GM23338 (cell line): ENCODE measurements at regions not wholly inside any gene's neighbourhood (a gene's known extent, or its start where the extent isn't known, plus 50 kb on each side); places are given as distances from the start of the nearest gene placed in this dataset.

ENCODE experiments used
- ATAC-seq: fragments of 200-7000 bp; cut with Tn5 transposase; 3 replicates; pipeline ENCODE4 v1.9.1; 2020
- DNase-seq: peaks from one replicate; pipeline ENCODE4 v3.0.0-alpha.2; 2015; ENCODE audit warnings: low spot score
- H2AFZ ChIP-seq: fragments of 200-600 bp; sonication (generic); 2 replicates; pipeline ENCODE4 v1.8.0; 2016; ENCODE audit warnings: antibody characterized with exemption, mild to moderate bottlenecking, moderate library complexity
- H3F3A ChIP-seq: fragments of 200-600 bp; sonication (generic); replicated peaks from 2 replicates; pipeline ENCODE4 v1.8.0; 2017; ENCODE audit warnings: antibody characterized with exemption, mixed run types, low read depth
- H3K27ac ChIP-seq: fragments of 200-600 bp; sonication (generic); 2 replicates; pipeline ENCODE4 v1.6.1; 2016; ENCODE audit warnings: low read depth
- H3K27me3 ChIP-seq: fragments of 200-600 bp; sonication (generic); 2 replicates; pipeline ENCODE4 v1.8.0; 2016; ENCODE audit warnings: mild to moderate bottlenecking, mixed run types, moderate library complexity; ENCODE audit not compliant: insufficient read depth
- H3K36me3 ChIP-seq: fragments of 200-600 bp; sonication (generic); 2 replicates; pipeline ENCODE4 v1.8.0; 2016; ENCODE audit warnings: mild to moderate bottlenecking; ENCODE audit not compliant: insufficient read depth
- H3K4me1 ChIP-seq: fragments of 200-600 bp; sonication (generic); 2 replicates; pipeline ENCODE4 v1.8.0; 2016; ENCODE audit warnings: mild to moderate bottlenecking, moderate library complexity; ENCODE audit not compliant: insufficient read depth
- H3K4me2 ChIP-seq: fragments of 200-600 bp; sonication (generic); 2 replicates; pipeline ENCODE4 v1.7.1; 2017; ENCODE audit warnings: mixed run types
- H3K4me3 ChIP-seq: fragments of 200-600 bp; sonication (generic); 2 replicates; pipeline ENCODE4 v1.6.1; 2016; ENCODE audit warnings: mixed run types
- H3K79me2 ChIP-seq: fragments of 200-600 bp; sonication (generic); replicated peaks from 2 replicates; pipeline ENCODE4 v1.8.0; 2017; ENCODE audit warnings: mild to moderate bottlenecking; ENCODE audit not compliant: insufficient read depth
- H3K9me2 ChIP-seq: fragments of 200-600 bp; sonication (generic); 2 replicates; pipeline ENCODE4 v1.8.0; 2017; ENCODE audit not compliant: insufficient read depth
- H4K20me1 ChIP-seq: fragments of 200-600 bp; sonication (generic); replicated peaks from 2 replicates; pipeline ENCODE4 v1.8.0; 2017; ENCODE audit warnings: mild to moderate bottlenecking; ENCODE audit not compliant: insufficient read depth
- H3K27ac Mint-ChIP-seq: 2 replicates; pipeline ENCODE4 v1.8.0; 2020; ENCODE audit warnings: inconsistent platforms, mild to moderate bottlenecking, moderate library complexity, mixed read lengths
- H3K27me3 Mint-ChIP-seq: 3 replicates; pipeline ENCODE4 v1.8.0; 2022; ENCODE audit warnings: low read depth, mild to moderate bottlenecking, moderate library complexity, mixed read lengths, inconsistent platforms; ENCODE audit not compliant: insufficient read depth, poor library complexity
- H3K36me3 Mint-ChIP-seq: 3 replicates; pipeline ENCODE4 v1.8.0; 2021; ENCODE audit warnings: low read depth, mild to moderate bottlenecking, inconsistent platforms, moderate library complexity, mixed read lengths
- H3K4me1 Mint-ChIP-seq: 3 replicates; pipeline ENCODE4 v1.8.0; 2020; ENCODE audit warnings: mild to moderate bottlenecking, inconsistent platforms, mixed read lengths
- H3K4me3 Mint-ChIP-seq: 3 replicates; pipeline ENCODE4 v1.8.0; 2021; ENCODE audit warnings: moderate library complexity, mild to moderate bottlenecking, inconsistent platforms, mixed read lengths
- H3K9me3 Mint-ChIP-seq: 3 replicates; pipeline ENCODE4 v1.8.0; 2020; ENCODE audit warnings: moderate library complexity, mild to moderate bottlenecking, inconsistent platforms, mixed read lengths
- CREB1 ChIP-seq: fragments of 250-450 bp; sonication (Bioruptor Pico); IDR thresholded peaks from 2 replicates; pipeline ENCODE4 v1.5.0; 2020; ENCODE audit warnings: low read depth, mild to moderate bottlenecking, moderate library complexity
- ETS1 ChIP-seq: IDR thresholded peaks from 2 replicates; pipeline ENCODE4 v1.6.1; 2016; ENCODE audit warnings: antibody characterized with exemption
- EZH2 ChIP-seq: fragments of 200-600 bp; sonication (generic); IDR thresholded peaks from one replicate; pipeline ENCODE4 v1.8.0; 2017; ENCODE audit warnings: antibody characterized with exemption, mild to moderate bottlenecking, low read depth; ENCODE audit not compliant: unreplicated experiment
- EZH2phosphoT487 ChIP-seq: fragments of 200-600 bp; sonication (generic); IDR thresholded peaks from one replicate; pipeline ENCODE4 v1.8.1; 2018; ENCODE audit warnings: antibody characterized with exemption; ENCODE audit not compliant: unreplicated experiment
- JUNB ChIP-seq: IDR thresholded peaks from one replicate; pipeline ENCODE4 v1.6.1; 2016; ENCODE audit warnings: antibody characterized with exemption; ENCODE audit not compliant: unreplicated experiment
- NANOG ChIP-seq: IDR thresholded peaks from 2 replicates; pipeline ENCODE4 v1.6.1; 2016; ENCODE audit warnings: antibody characterized with exemption, borderline replicate concordance
- POLR2AphosphoS5 ChIP-seq: IDR thresholded peaks from 2 replicates; pipeline ENCODE4 v1.6.1; 2016; ENCODE audit warnings: antibody characterized with exemption, low read depth
- REST ChIP-seq: IDR thresholded peaks from one replicate; pipeline ENCODE4 v1.6.1; 2018; ENCODE audit warnings: antibody characterized with exemption; ENCODE audit not compliant: unreplicated experiment
- STAT1 ChIP-seq: IDR thresholded peaks from one replicate; pipeline ENCODE4 v1.6.1; 2016; ENCODE audit warnings: antibody characterized with exemption; ENCODE audit not compliant: unreplicated experiment
- ZNF114 ChIP-seq: fragments of 250-450 bp; sonication (Bioruptor Pico); IDR thresholded peaks from 2 replicates; pipeline ENCODE4 v1.5.0; 2020; ENCODE audit warnings: mild to moderate bottlenecking, moderate library complexity
- ZNF331 ChIP-seq: fragments of 250-450 bp; sonication (Bioruptor Pico); IDR thresholded peaks from 2 replicates; pipeline ENCODE4 v1.5.0; 2020; ENCODE audit warnings: low read depth, mild to moderate bottlenecking, moderate library complexity
- ZNF462 ChIP-seq: fragments of 250-450 bp; sonication (Bioruptor Pico); IDR thresholded peaks from 2 replicates; pipeline ENCODE4 v1.5.0; 2020; ENCODE audit warnings: mild to moderate bottlenecking, moderate library complexity

- no peak overlapping the region for H3K27ac Mint-ChIP-seq
- H2AFZ ChIP-seq, result no peak overlapping the region
- H3K4me2 ChIP-seq, result no peak overlapping the region
- no peak overlapping the region for H3K4me3 ChIP-seq
- peaks cover 2% of the 10 kb centered on the region for H3K27me3 Mint-ChIP-seq
- H3K4me1 ChIP-seq, result no peaks in the 10 kb centered on the region; the same call in 1 of the 2 replicates
- DNase-seq (no peak), ATAC-seq (no peak)
- no peaks in the 10 kb centered on the region for H3K9me3 Mint-ChIP-seq
- 0 out of 2 replicates have a peak, but pooled peaks cover 4% of the 10 kb centered on the region for H3K9me2 ChIP-seq
- H3K4me1 Mint-ChIP-seq, result peaks cover 4% of the 10 kb centered on the region; the same call in 2 of the 3 replicates
- H3K79me2 ChIP-seq, result no peaks in the 10 kb centered on the region
- no peaks in the 10 kb centered on the region for H4K20me1 ChIP-seq
- H3K36me3 ChIP-seq, result no peaks in the 10 kb centered on the region
- TF ChIP-seq NANOG (no peak), EZH2phosphoT487 (no peak), ETS1 (no peak), STAT1 (no peak), ZNF331 (no peak), POLR2AphosphoS5 (no peak)
- no peak overlapping the region for H3K4me3 Mint-ChIP-seq
- no peaks in the 10 kb centered on the region for H3K27me3 ChIP-seq
- no peak overlapping the region for H3K27ac ChIP-seq
- H3K36me3 Mint-ChIP-seq, result no peaks in the 10 kb centered on the region
- no peaks in the 10 kb centered on the region for H3F3A ChIP-seq
These were observed 224.4 kb downstream of the TUSC1 start for GRCh38 chr9:25453875-25454274.

GRCh38 chr9:25449503-25449902 is 228.7 kb downstream of the TUSC1 start:
- no peak overlapping the region for H3K4me3 ChIP-seq
- H3K4me1 Mint-ChIP-seq, result no peaks in the 10 kb centered on the region
- H3K27ac Mint-ChIP-seq, result no peak overlapping the region
- H3K27me3 Mint-ChIP-seq, result peaks cover 2% of the 10 kb centered on the region
- H3K36me3 Mint-ChIP-seq, result no peaks in the 10 kb centered on the region
- ATAC-seq, result no peak
- H3K4me2 ChIP-seq, result no peak overlapping the region
- no peaks in the 10 kb centered on the region for H3K9me3 Mint-ChIP-seq
- H3K4me3 Mint-ChIP-seq, result no peak overlapping the region
- H3K27me3 ChIP-seq, result no peaks in the 10 kb centered on the region
- no peaks in the 10 kb centered on the region for H4K20me1 ChIP-seq
- no peak for DNase-seq
- no peaks in the 10 kb centered on the region for H3K4me1 ChIP-seq
- no peaks in the 10 kb centered on the region for H3F3A ChIP-seq
- H3K27ac ChIP-seq, result no peak overlapping the region
- no peaks in the 10 kb centered on the region for H3K79me2 ChIP-seq
- H3K9me2 ChIP-seq, result no peaks in the 10 kb centered on the region
- no peaks in the 10 kb centered on the region for H3K36me3 ChIP-seq
- no peak overlapping the region for H2AFZ ChIP-seq
- TF ChIP-seq REST (no peak), EZH2 (no peak), CREB1 (CRISPR knock-in tag) (no peak), ZNF462 (CRISPR knock-in tag) (no peak), JUNB (no peak), EZH2phosphoT487 (no peak), ZNF114 (CRISPR knock-in tag) (no peak), POLR2AphosphoS5 (no peak)
